Liver (tissue), 8 donors: ENCODE measurements at regions not wholly inside any gene's neighbourhood (a gene's known extent, or its start where the extent isn't known, plus 50 kb on each side); places are given as distances from the start of the nearest gene placed in this dataset.

ENCODE experiments used
- DNase-seq: peaks from one replicate; pipeline ENCODE4 v3.0.0-alpha.2; 2017; ENCODE audit warnings: low spot score
- H3K27ac ChIP-seq, 2 donors: one replicate each; pipeline ENCODE4 v1.7.0; 2013; ENCODE audit warnings: inconsistent platforms in 2 of 2, low read length in 2 of 2, control low read depth in 1 of 2, low read depth in 1 of 2, mild to moderate bottlenecking in 1 of 2
- H3K27me3 ChIP-seq, 4 donors: one replicate each; pipeline versions ENCODE4 v1.6.1 to v1.7.0; 2013; ENCODE audit warnings: low read length in 3 of 4, inconsistent platforms in 1 of 4, mild to moderate bottlenecking in 1 of 4, moderate library complexity in 1 of 4; ENCODE audit not compliant: control insufficient read depth in 4 of 4, insufficient read depth in 4 of 4
- H3K36me3 ChIP-seq, 4 donors: one replicate each; pipeline versions ENCODE4 v1.6.1 to v1.7.0; 2013; ENCODE audit warnings: low read length in 3 of 4, mild to moderate bottlenecking in 3 of 4, low read depth in 1 of 4, moderate library complexity in 1 of 4; ENCODE audit not compliant: control insufficient read depth in 4 of 4, insufficient read depth in 3 of 4
- H3K4me1 ChIP-seq, 4 donors: one replicate each; pipeline versions ENCODE4 v1.6.1 to v1.7.0; 2013; ENCODE audit warnings: low read length in 3 of 4, mild to moderate bottlenecking in 3 of 4, moderate library complexity in 1 of 4; ENCODE audit not compliant: control insufficient read depth in 4 of 4, insufficient read depth in 4 of 4
- H3K4me3 ChIP-seq, 3 donors: one replicate each; pipeline versions ENCODE4 v1.6.1 to v1.7.0; 2013; ENCODE audit warnings: low read length in 3 of 3, control low read depth in 1 of 3, low read depth in 1 of 3, mild to moderate bottlenecking in 1 of 3
- H3K9ac ChIP-seq, 2 donors: one replicate each; pipeline ENCODE4 v1.7.0; 2013; ENCODE audit warnings: low read length in 2 of 2, mild to moderate bottlenecking in 2 of 2, moderate library complexity in 2 of 2, control low read depth in 1 of 2, low read depth in 1 of 2
- H3K9me3 ChIP-seq, 4 donors: one replicate each; pipeline versions ENCODE4 v1.6.1 to v1.7.0; 2013; ENCODE audit warnings: low read length in 3 of 4; ENCODE audit not compliant: control insufficient read depth in 4 of 4
- ATF3 ChIP-seq: IDR thresholded peaks from 2 replicates; pipeline ENCODE4 v1.6.1; 2016; ENCODE audit warnings: antibody characterized with exemption
- CTCF ChIP-seq: fragments of 150-350 bp; IDR thresholded peaks from 2 replicates; pipeline ENCODE4 v1.5.1; 2017; ENCODE audit warnings: improper control_type of control experiment, low read depth, low read length; ENCODE audit not compliant: missing input control
- EGR1 ChIP-seq, 2 donors: IDR thresholded peaks; 2 replicates each; pipeline ENCODE4 v1.6.1; 2016 to 2018; ENCODE audit warnings: antibody characterized with exemption in 2 of 2, low read depth in 2 of 2
- FOXA1 ChIP-seq: IDR thresholded peaks from 2 replicates; pipeline ENCODE4 v1.6.1; 2016; ENCODE audit warnings: antibody characterized with exemption
- FOXA2 ChIP-seq: IDR thresholded peaks from 2 replicates; pipeline ENCODE4 v1.6.1; 2016; ENCODE audit warnings: antibody characterized with exemption
- GABPA ChIP-seq, 2 donors: IDR thresholded peaks in 1 of 2; conservative IDR thresholded peaks in 1 of 2; 2 replicates each; pipeline ENCODE4 v1.6.1; 2016; ENCODE audit warnings: antibody characterized with exemption in 2 of 2, mild to moderate bottlenecking in 1 of 2, moderate library complexity in 1 of 2
- HNF4A ChIP-seq, 2 donors: conservative IDR thresholded peaks; 2 replicates each; pipeline ENCODE4 v1.6.1; 2016; ENCODE audit warnings: antibody characterized with exemption in 2 of 2, mild to moderate bottlenecking in 2 of 2
- HNF4G ChIP-seq: IDR thresholded peaks from 2 replicates; pipeline ENCODE4 v1.6.1; 2016; ENCODE audit warnings: antibody characterized with exemption
- JUND ChIP-seq, 2 donors: IDR thresholded peaks; 2 replicates each; pipeline ENCODE4 v1.6.1; 2016; ENCODE audit warnings: antibody characterized with exemption in 2 of 2
- MAX ChIP-seq: IDR thresholded peaks from 2 replicates; pipeline ENCODE4 v1.6.1; 2016; ENCODE audit warnings: antibody characterized with exemption
- NR2F2 ChIP-seq: IDR thresholded peaks from 2 replicates; pipeline ENCODE4 v1.6.1; 2016; ENCODE audit warnings: antibody characterized with exemption
- RAD21 ChIP-seq, 2 donors: IDR thresholded peaks; 2 replicates each; pipeline ENCODE4 v1.6.1; 2016; ENCODE audit warnings: antibody characterized with exemption in 2 of 2, mild to moderate bottlenecking in 2 of 2
- REST ChIP-seq: IDR thresholded peaks from 2 replicates; pipeline ENCODE4 v1.6.1; 2016; ENCODE audit warnings: antibody characterized with exemption, mild to moderate bottlenecking
- RXRA ChIP-seq, 2 donors: IDR thresholded peaks; 2 replicates each; pipeline ENCODE4 v1.6.1; 2017 to 2018; ENCODE audit warnings: antibody characterized with exemption in 2 of 2, mild to moderate bottlenecking in 1 of 2
- SP1 ChIP-seq: IDR thresholded peaks from 2 replicates; pipeline ENCODE4 v1.6.1; 2018; ENCODE audit warnings: antibody characterized with exemption, mild to moderate bottlenecking
- TAF1 ChIP-seq: conservative IDR thresholded peaks from 2 replicates; pipeline ENCODE4 v1.6.1; 2016; ENCODE audit warnings: antibody characterized with exemption, mild to moderate bottlenecking
- YY1 ChIP-seq: IDR thresholded peaks from 2 replicates; pipeline ENCODE4 v1.6.1; 2016; ENCODE audit warnings: antibody characterized with exemption, mild to moderate bottlenecking
- ZBTB33 ChIP-seq: IDR thresholded peaks from 2 replicates; pipeline ENCODE4 v1.6.1; 2016; ENCODE audit warnings: antibody characterized with exemption
- WGBS: extraction: QIAGEN DNeasy Blood & Tissue Kit; methylation state at CpG from one replicate; pipeline ENCODE4 v1.1.7; 2013; 5-methylcytosine and 5-hydroxymethylcytosine counted together
- donor health status: healthy.
- donor health status: healthy.
- donor health status: healthy.
- donor health status: healthy.
- donor health status: healthy.

GRCh38 chr2:105977807-105978206 is 216.3 kb downstream of the UXS1 start:
- TF ChIP-seq FOXA1 (no peak), TAF1 (no peak), RAD21 (IDR thresholded peaks at IDR 0.05) (no peak), RXRA (IDR thresholded peaks at IDR 0.05) (no peak), HNF4G (no peak), YY1 (no peak), CTCF (no peak), MAX (no peak), ZBTB33 (no peak), NR2F2 (no peak), HNF4A (conservative IDR thresholded peaks at IDR 0.05) (no peak), FOXA2 (no peak), JUND (IDR thresholded peaks at IDR 0.05) (no peak), REST (no peak), EGR1 (IDR thresholded peaks at IDR 0.05; ENCODE audit: low read depth in 2 of 2) (no peak), SP1 (no peak), ATF3 (no peak)
- no peaks in the 10 kb centered on the region for H3K9me3 ChIP-seq
- no peaks in the 10 kb centered on the region for H3K27me3 ChIP-seq
- H3K36me3 ChIP-seq = no peaks in the 10 kb centered on the region
- H3K4me1 ChIP-seq = no peaks in the 10 kb centered on the region
- no peak for DNase-seq
- H3K9ac ChIP-seq = no peak overlapping the region
- H3K27ac ChIP-seq = no peak overlapping the region
- WGBS = 96% methylated on average over 1 of the region's 1 CpG
- no peak overlapping the region for H3K4me3 ChIP-seq

- no peak for DNase-seq
- no peaks in the 10 kb centered on the region for H3K27me3 ChIP-seq
- 93% methylated on average over 5 of the region's 5 CpGs for WGBS
- H3K4me3 ChIP-seq = no peak overlapping the region
- H3K4me1 ChIP-seq = no peaks in the 10 kb centered on the region
- H3K9me3 ChIP-seq = no peaks in the 10 kb centered on the region
- no peak overlapping the region for H3K9ac ChIP-seq
- no peak overlapping the region for H3K27ac ChIP-seq
- H3K36me3 ChIP-seq = no peaks in the 10 kb centered on the region
- TF ChIP-seq YY1 = no peak
- no peak for TF ChIP-seq EGR1 (IDR thresholded peaks at IDR 0.05; ENCODE audit: low read depth in 2 of 2)
- no peak for TF ChIP-seq HNF4G
- no peak for TF ChIP-seq MAX
- TF ChIP-seq NR2F2 = no peak
- TF ChIP-seq RXRA (IDR thresholded peaks at IDR 0.05) = no peak
- TF ChIP-seq JUND (IDR thresholded peaks at IDR 0.05) = no peak
- no peak for TF ChIP-seq REST
- TF ChIP-seq TAF1 = no peak
- no peak for TF ChIP-seq FOXA2
- no peak for TF ChIP-seq ATF3
- no peak for TF ChIP-seq FOXA1
- TF ChIP-seq GABPA (IDR thresholded peaks at IDR 0.05 in 1 of 2, conservative IDR thresholded peaks at IDR 0.05 in 1 of 2) = no peak
- TF ChIP-seq HNF4A (conservative IDR thresholded peaks at IDR 0.05) = no peak
- no peak for TF ChIP-seq SP1
These were observed 216.9 kb downstream of the UXS1 start for GRCh38 chr2:105977212-105977611.
